GM23248 (cell line): ENCODE measurements at regions not wholly inside any gene's neighbourhood (a gene's known extent, or its start where the extent isn't known, plus 50 kb on each side); places are given as distances from the start of the nearest gene placed in this dataset. TPM values are rescaled to one million over a fixed set of nuclear protein-coding genes. Genes with fewer than 3 reads are reported as not detected.

Experiments
- DNase-seq: peaks from one replicate; pipeline ENCODE4 v3.0.0-alpha.2; 2015
- H2AFZ ChIP-seq: fragments of 200-600 bp; sonication (generic); 2 replicates; pipeline ENCODE4 v1.6.1; 2016; ENCODE audit warnings: antibody characterized with exemption
- H3F3A ChIP-seq: fragments of 200-600 bp; sonication (generic); 2 replicates; pipeline ENCODE4 v1.6.1; 2016; ENCODE audit warnings: mild to moderate bottlenecking, antibody characterized with exemption, mixed run types; ENCODE audit not compliant: insufficient read depth
- H3K27ac ChIP-seq: fragments of 200-600 bp; sonication (generic); 2 replicates; pipeline ENCODE4 v1.5.1; 2016; ENCODE audit warnings: mild to moderate bottlenecking
- H3K27me3 ChIP-seq: fragments of 200-600 bp; sonication (generic); replicated peaks from 2 replicates; pipeline ENCODE4 v1.6.1; 2016; ENCODE audit warnings: mild to moderate bottlenecking; ENCODE audit not compliant: insufficient read depth
- H3K36me3 ChIP-seq: fragments of 200-600 bp; sonication (generic); 2 replicates; pipeline ENCODE4 v1.6.1; 2016; ENCODE audit warnings: low read depth, mild to moderate bottlenecking
- H3K4me1 ChIP-seq: fragments of 200-600 bp; sonication (generic); 2 replicates; pipeline ENCODE4 v1.6.1; 2016; ENCODE audit warnings: mild to moderate bottlenecking; ENCODE audit not compliant: insufficient read depth
- H3K4me2 ChIP-seq: fragments of 200-600 bp; sonication (generic); one replicate; pipeline ENCODE4 v1.6.1; 2016; ENCODE audit warnings: mild to moderate bottlenecking; ENCODE audit not compliant: unreplicated experiment
- H3K4me3 ChIP-seq: fragments of 200-600 bp; sonication (generic); 2 replicates; pipeline ENCODE4 v1.5.1; 2016; ENCODE audit warnings: mild to moderate bottlenecking
- H3K79me2 ChIP-seq: fragments of 200-600 bp; sonication (generic); 2 replicates; pipeline ENCODE4 v1.6.1; 2016; ENCODE audit warnings: mild to moderate bottlenecking; ENCODE audit not compliant: insufficient read depth
- H3K9ac ChIP-seq: fragments of 200-600 bp; sonication (generic); 2 replicates; pipeline ENCODE4 v1.6.1; 2016; ENCODE audit warnings: mild to moderate bottlenecking
- H3K9me2 ChIP-seq: fragments of 200-600 bp; sonication (generic); 2 replicates; pipeline ENCODE4 v1.6.1; 2016; ENCODE audit warnings: mixed run types, mild to moderate bottlenecking, moderate library complexity; ENCODE audit not compliant: insufficient read depth
- H3K9me3 ChIP-seq: fragments of 200-600 bp; sonication (generic); one replicate; pipeline ENCODE4 v1.6.1; 2017; ENCODE audit warnings: low read depth
- H4K20me1 ChIP-seq: fragments of 200-600 bp; sonication (generic); 2 replicates; pipeline ENCODE4 v1.6.0; 2016; ENCODE audit not compliant: insufficient read depth
- EZH2 ChIP-seq: fragments of 200-600 bp; sonication (generic); IDR thresholded peaks from 2 replicates; pipeline ENCODE4 v1.6.1; 2018; ENCODE audit warnings: antibody characterized with exemption, mild to moderate bottlenecking; ENCODE audit not compliant: insufficient read depth, poor library complexity, severe bottlenecking
- EZH2phosphoT487 ChIP-seq: fragments of 200-600 bp; sonication (generic); IDR thresholded peaks from 2 replicates; pipeline ENCODE4 v1.6.1; 2018; ENCODE audit warnings: antibody characterized with exemption, moderate library complexity, mild to moderate bottlenecking, low read depth; ENCODE audit not compliant: insufficient read depth
- WGBS, 2 experiments: methylation state at CpG; one replicate each; pipeline ENCODE4 v1.1.6; 2015 to 2017; ENCODE audit warnings: low lambda C conversion rate in 2 of 2, low coverage in 1 of 2; ENCODE audit errors: missing lambda C conversion rate in 2 of 2; 5-methylcytosine and 5-hydroxymethylcytosine counted together
- in situ Hi-C: fragments of 300-500 bp; cut with MboI; formaldehyde crosslinking; loops from 2 replicates; pipeline ENCODE4 v1.15.0; 2020
- small RNA-seq: library from RNA; depleted of rRNA; stranded (forward); fragments of <200 nt; gene quantifications from one replicate; pipeline ENCODE3, GENCODE V24; 2014; ENCODE audit warnings: low read depth, low replicate concordance

GRCh38 chr13:31980830-31981229 is 50.7 kb upstream of the FRY start:
- Histone ChIP-seq H3K4me2 (no peak overlapping the region), H3K27me3 (no peaks in the 10 kb centered on the region), H3K27ac (no peak overlapping the region), H3K36me3 (no peaks in the 10 kb centered on the region), H3K4me3 (no peak overlapping the region), H3K9me3 (no peaks in the 10 kb centered on the region), H3K79me2 (no peaks in the 10 kb centered on the region), H3K9ac (no peak overlapping the region), H2AFZ (no peak overlapping the region), H3K9me2 (no peaks in the 10 kb centered on the region), H4K20me1 (no peaks in the 10 kb centered on the region), H3F3A (peaks cover 6% of the 10 kb centered on the region; the same call in 1 of the 2 replicates), H3K4me1 (peaks cover 10% of the 10 kb centered on the region)
- no peak for DNase-seq
- 74 to 94% methylated on average over 1 of the region's 1 CpG for WGBS, 2 experiments
- in situ Hi-C loops = no loop called here
- TF ChIP-seq EZH2 = no peak
- no peak for TF ChIP-seq EZH2phosphoT487

Small RNA genes in the stretch of these regions (small RNA-seq; reads per million reads assigned to genes)
- not detected for gene RF00017
